GM12878 (cell line): ENCODE measurements at regions not wholly inside any gene's neighbourhood (a gene's known extent, or its start where the extent isn't known, plus 50 kb on each side); places are given as distances from the start of the nearest gene placed in this dataset.

Experiments
- ATAC-seq: fragments of 200-7000 bp; cut with Tn5 transposase; 3 replicates; pipeline ENCODE4 v1.9.1; 2020; ENCODE audit warnings: mild to moderate bottlenecking, moderate library complexity
- BruUV-seq: library from RNA; stranded (reverse); fragments of 400-500 nt; replicated peaks from 2 replicates; lab custom pipeline; 2021; lab: Mats Ljungman, UMichigan
- CTCF ChIA-PET: fragments of 300-600 bp; sonication (Branson Sonifier 250); formaldehyde crosslinking; extraction: SDS; loops from one replicate; lab custom pipeline; 2021; ENCODE audit warnings: inconsistent platforms; lab: Yijun Ruan, JAX
- POLR2A ChIA-PET: fragments of 350-600 bp; formaldehyde crosslinking; extraction: SDS; loops from one replicate; lab custom pipeline; 2021; ENCODE audit warnings: inconsistent platforms; lab: Charles Lee
- RAD21 ChIA-PET: fragments of 300-600 bp; sonication (Branson Sonifier 250); formaldehyde crosslinking; loops from one replicate; lab custom pipeline; 2023; ENCODE audit warnings: antibody characterized with exemption; ENCODE audit not compliant: unreplicated experiment; lab: Charles Lee
- SMC1A ChIA-PET: fragments of 300-600 bp; sonication (Branson Sonifier 250); formaldehyde crosslinking; loops from one replicate; lab custom pipeline; 2023; ENCODE audit not compliant: unreplicated experiment, uncharacterized antibody; lab: Charles Lee
- DNase-seq: peaks from one replicate; pipeline ENCODE4 v3.0.0-alpha.2; 2011; ENCODE audit warnings: low read depth, low spot score
- FAIRE-seq: peaks from 3 replicates; lab custom pipeline; 2011; peaks lifted over from hg19 to GRCh38; lab: Jason Lieb, UNC
- H2AFZ ChIP-seq: 2 replicates; pipeline ENCODE4 v1.6.0; 2011; ENCODE audit warnings: low read depth, low read length, control low read depth; ENCODE audit not compliant: control insufficient read depth
- H3K27ac ChIP-seq: 2 replicates; pipeline ENCODE4 v1.5.1; 2011; ENCODE audit warnings: control low read depth; ENCODE audit not compliant: control insufficient read depth, insufficient read depth
- H3K27me3 ChIP-seq, 2 experiments: replicated peaks in 1 of 2; 2 replicates each; pipeline versions ENCODE4 v1.6.0 to v1.6.1; 2011; ENCODE audit warnings: low read length in 1 of 2; ENCODE audit not compliant: control insufficient read depth in 2 of 2, insufficient read depth in 2 of 2
- H3K36me3 ChIP-seq, 2 experiments: 2 replicates each; pipeline ENCODE4 v1.5.1; 2011; ENCODE audit warnings: low read length in 1 of 2; ENCODE audit not compliant: control insufficient read depth in 2 of 2, insufficient read depth in 2 of 2
- H3K4me1 ChIP-seq: 2 replicates; pipeline ENCODE4 v1.6.1; 2011; ENCODE audit warnings: mild to moderate bottlenecking, low read length, moderate library complexity, mixed read lengths; ENCODE audit not compliant: control insufficient read depth, insufficient read depth
- H3K4me2 ChIP-seq: 2 replicates; pipeline ENCODE4 v1.6.0; 2011; ENCODE audit warnings: control low read depth; ENCODE audit not compliant: control insufficient read depth, insufficient read depth
- H3K4me3 ChIP-seq: fragments of 200-600 bp; sonication (generic); 2 replicates; pipeline ENCODE4 v1.5.1; 2016
- H3K79me2 ChIP-seq: 2 replicates; pipeline ENCODE4 v1.6.0; 2011; ENCODE audit warnings: low read length; ENCODE audit not compliant: control insufficient read depth, insufficient read depth
- H3K9ac ChIP-seq: 2 replicates; pipeline ENCODE4 v1.8.0; 2011; ENCODE audit warnings: low read length, control low read depth, mixed read lengths; ENCODE audit not compliant: control insufficient read depth, insufficient read depth
- H3K9me3 ChIP-seq: replicated peaks from 3 replicates; pipeline ENCODE4 v1.5.1; 2011; ENCODE audit warnings: mild to moderate bottlenecking, low read length; ENCODE audit not compliant: control insufficient read depth, insufficient read depth
- H4K20me1 ChIP-seq: 2 replicates; pipeline ENCODE4 v1.6.0; 2011; ENCODE audit not compliant: control insufficient read depth, insufficient read depth
- CBX3 ChIP-seq: fragments of 200-600 bp; sonication (generic); IDR thresholded peaks from 2 replicates; pipeline ENCODE4 v1.6.1; 2016; ENCODE audit warnings: low read depth, borderline replicate concordance
- CEBPB ChIP-seq, 2 experiments: fragments of 150-350 bp in 1 of 2; IDR thresholded peaks; 2 replicates each; pipeline ENCODE4 v1.6.1; 2012 to 2014; ENCODE audit warnings: low read depth in 2 of 2, low read length in 2 of 2, borderline replicate concordance in 1 of 2, inconsistent platforms in 1 of 2
- CEBPZ ChIP-seq: fragments of 150-350 bp; IDR thresholded peaks from 2 replicates; pipeline ENCODE4 v1.6.1; 2016; ENCODE audit warnings: low read depth, low read length
- CHD4 ChIP-seq: fragments of 200-600 bp; sonication (generic); IDR thresholded peaks from 2 replicates; pipeline ENCODE4 v1.6.1; 2016; ENCODE audit warnings: mild to moderate bottlenecking
- EP300 ChIP-seq, 2 experiments: fragments of 150-350 bp in 1 of 2; IDR thresholded peaks; 2 replicates each; pipeline ENCODE4 v1.6.1; 2011 to 2012; ENCODE audit warnings: low read depth in 2 of 2, low read length in 2 of 2, borderline replicate concordance in 1 of 2, improper control_type of control experiment in 1 of 2, inconsistent platforms in 1 of 2; ENCODE audit not compliant: control insufficient read depth in 1 of 2
- JUNB ChIP-seq: IDR thresholded peaks from 2 replicates; pipeline ENCODE4 v1.6.1; 2016; ENCODE audit warnings: antibody characterized with exemption, mild to moderate bottlenecking
- MEF2B ChIP-seq: fragments of 450-650 bp; IDR thresholded peaks from 2 replicates; pipeline ENCODE4 v1.6.1; 2018; ENCODE audit warnings: mild to moderate bottlenecking, moderate library complexity; ENCODE audit not compliant: partially characterized antibody, poor library complexity, severe bottlenecking
- NBN ChIP-seq: fragments of 450-650 bp; IDR thresholded peaks from 2 replicates; pipeline ENCODE4 v1.6.1; 2016
- NR2F1 ChIP-seq: fragments of 450-650 bp; conservative IDR thresholded peaks from 2 replicates; pipeline ENCODE4 v1.6.1; 2017; ENCODE audit warnings: mild to moderate bottlenecking
- POLR2AphosphoS5 ChIP-seq: IDR thresholded peaks from 2 replicates; pipeline ENCODE4 v1.6.1; 2011; ENCODE audit warnings: mild to moderate bottlenecking, low read length, inconsistent platforms
- RUNX3 ChIP-seq: IDR thresholded peaks from 2 replicates; pipeline ENCODE4 v1.6.1; 2012; ENCODE audit warnings: low read length, inconsistent platforms
- SIN3A ChIP-seq: IDR thresholded peaks from 2 replicates; pipeline ENCODE4 v1.6.1; 2012; ENCODE audit warnings: low read depth, low read length, improper control_type of control experiment
- SMC3 ChIP-seq: IDR thresholded peaks from 2 replicates; pipeline ENCODE4 v1.6.1; 2011; ENCODE audit warnings: low read length, improper control_type of control experiment, borderline replicate concordance
- ZNF274 ChIP-seq: IDR thresholded peaks from one replicate; pipeline ENCODE4 v1.8.0; 2011; ENCODE audit not compliant: insufficient read length, insufficient read depth
- ZNF592 ChIP-seq: fragments of 450-650 bp; IDR thresholded peaks from 2 replicates; pipeline ENCODE4 v1.6.1; 2017; ENCODE audit warnings: mild to moderate bottlenecking, moderate library complexity
- ZNF622 ChIP-seq: fragments of 450-650 bp; IDR thresholded peaks from 2 replicates; pipeline ENCODE4 v1.6.1; 2017; ENCODE audit warnings: mild to moderate bottlenecking, inconsistent platforms
- WGBS: methylation state at CpG from one replicate; pipeline ENCODE4 v1.1.6; 2016; ENCODE audit warnings: low lambda C conversion rate; ENCODE audit not compliant: insufficient replicate concordance, insufficient coverage; ENCODE audit errors: missing lambda C conversion rate; 5-methylcytosine and 5-hydroxymethylcytosine counted together
- in situ Hi-C: fragments of 300-500 bp; cut with MboI; formaldehyde crosslinking; loops from 9 replicates; pipeline ENCODE4 v1.14.3; 2018; ENCODE audit warnings: mixed read lengths
- intact Hi-C: fragments of 100-400 bp; cut with micrococcal nuclease; formaldehyde crosslinking; loops from one replicate; pipeline ENCODE4 v1.14.2; 2022; ENCODE audit not compliant: unreplicated experiment

- no peak for TF ChIP-seq EP300 (IDR thresholded peaks at IDR 0.05; ENCODE audit: borderline replicate concordance in 1 of 2, control insufficient read depth in 1 of 2, low read depth in 2 of 2, low read length in 2 of 2)
- no peak for TF ChIP-seq SIN3A
- TF ChIP-seq CEBPB (IDR thresholded peaks at IDR 0.05; ENCODE audit: borderline replicate concordance in 1 of 2, low read depth in 2 of 2, low read length in 2 of 2), result no peak
- TF ChIP-seq, all 136 proteins: peak for 0
Observed at GRCh38 chr3:30084971-30085403, 521.4 kb upstream of the TGFBR2 start (continued).

- no TSS peak for BruUV-seq
- FAIRE-seq (no peak), DNase-seq (no peak)
- no peak for TF ChIP-seq CEBPB (IDR thresholded peaks at IDR 0.05; ENCODE audit: borderline replicate concordance in 1 of 2, low read depth in 2 of 2, low read length in 2 of 2)
- no peak for TF ChIP-seq RUNX3
- no peak for TF ChIP-seq MEF2B
- no peak for TF ChIP-seq SMC3
- no peak for TF ChIP-seq NBN
- no peak for TF ChIP-seq CEBPZ
- TF ChIP-seq SIN3A, result no peak
- TF ChIP-seq ZNF622, result no peak
- no peak for TF ChIP-seq NR2F1
- TF ChIP-seq JUNB, result no peak
- TF ChIP-seq ZNF274, result no peak
- no peak for TF ChIP-seq CHD4
- TF ChIP-seq CBX3, result no peak
- TF ChIP-seq POLR2AphosphoS5, result no peak
- TF ChIP-seq ZNF592, result no peak
Observed at GRCh38 chr3:30085486-30085885, 520.9 kb upstream of the TGFBR2 start.

More at GRCh38 chr3:30085486-30085885, 520.9 kb upstream of the TGFBR2 start:
- no peaks in the 10 kb centered on the region for H3K27me3 ChIP-seq
- no peak overlapping the region for H3K4me3 ChIP-seq
- H3K27ac ChIP-seq, result no peak overlapping the region
- in situ Hi-C loops, result no loop called here
- ChIA-PET SMC1A (no interaction called here), POLR2A (no interaction called here), CTCF (interaction anchor here (0.9 kb wide), 1 partner anchor 43 kb away, joined by 3 read pairs; no protein-coding TSS in a partner anchor), RAD21 (no interaction called here)
- intact Hi-C loops, result no loop called here
- H4K20me1 ChIP-seq, result no peaks in the 10 kb centered on the region
- no peak for ATAC-seq
- H3K36me3 ChIP-seq, result no peaks in the 10 kb centered on the region
- H3K9ac ChIP-seq, result no peak overlapping the region
- no peaks in the 10 kb centered on the region for H3K79me2 ChIP-seq
- no peaks in the 10 kb centered on the region for H3K9me3 ChIP-seq
- no peak overlapping the region for H3K4me2 ChIP-seq
- no peaks in the 10 kb centered on the region for H3K4me1 ChIP-seq
- 0% methylated on average over 1 of the region's 1 CpG for WGBS
- H2AFZ ChIP-seq, result no peak overlapping the region
